ENCODE measurements at regions not wholly inside any gene's neighbourhood (a gene's known extent, or its start where the extent isn't known, plus 50 kb on each side); places are given as distances from the start of the nearest gene placed in this dataset.

DNA sequence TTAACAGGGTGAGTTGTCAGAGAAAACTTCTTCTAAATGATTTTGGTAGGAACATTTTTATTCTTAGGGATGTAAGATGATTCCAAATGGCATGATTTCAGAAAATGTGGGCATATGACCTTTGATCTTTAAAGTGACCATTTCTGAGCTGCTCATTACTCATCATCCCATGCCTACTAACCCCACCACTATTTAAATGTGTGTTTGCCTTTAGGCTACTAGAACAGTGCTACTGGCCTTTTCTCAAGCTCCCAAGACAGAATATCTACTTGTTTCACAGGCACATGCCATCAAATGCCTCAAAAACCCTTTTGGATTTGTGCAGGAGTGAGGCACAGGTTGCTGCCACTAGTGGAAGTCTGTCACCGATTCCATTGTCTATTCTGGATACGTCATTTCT is 428.2 kb downstream of the ADAM29 start (continued):
- TF ChIP-seq STAT6 (CRISPR knock-in tag; conservative IDR thresholded peaks at IDR 0.05; ENCODE audit: low read depth) (no peak), NR1H2 (CRISPR knock-in tag; IDR thresholded peaks at IDR 0.05) (no peak), ZNF138 (CRISPR knock-in tag; conservative IDR thresholded peaks at IDR 0.05) (no peak)

DNA sequence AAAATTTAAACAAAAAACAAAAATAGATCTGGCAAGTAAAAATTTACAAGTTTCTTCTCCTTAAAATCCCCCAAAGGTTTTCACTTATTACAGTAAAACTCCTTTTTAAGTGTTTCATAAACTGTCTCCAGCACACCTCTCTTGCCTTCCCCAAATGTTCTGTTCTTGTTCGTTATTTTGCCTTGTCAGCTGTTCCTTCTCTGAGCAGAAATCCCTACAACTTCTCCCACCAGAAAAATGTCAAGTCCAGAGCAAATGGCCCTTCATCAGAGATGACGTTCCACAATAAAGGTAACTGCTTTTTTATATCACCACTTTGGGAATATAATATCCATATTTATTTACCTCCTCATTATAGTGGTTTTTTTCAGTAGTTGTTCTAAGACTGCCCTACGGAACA is 432.1 kb downstream of the ADAM29 start:
- H3K4me3 Mint-ChIP-seq: no peak overlapping the region
- no peak overlapping the region for H3K27ac Mint-ChIP-seq
- H3K9me3 Mint-ChIP-seq: peaks cover under 1% of the 10 kb centered on the region
- H3K4me1 Mint-ChIP-seq: no peaks in the 10 kb centered on the region
- TF ChIP-seq EMX1 (CRISPR knock-in tag; IDR thresholded peaks at IDR 0.05) (no peak), E2F4 (CRISPR knock-in tag; IDR thresholded peaks at IDR 0.05; ENCODE audit: borderline replicate concordance, low read depth) (no peak), ZMAT4 (CRISPR knock-in tag; IDR thresholded peaks at IDR 0.05) (no peak), FOXP1 (CRISPR knock-in tag; IDR thresholded peaks at IDR 0.05; ENCODE audit: borderline replicate concordance) (no peak), TEAD4 (CRISPR knock-in tag; IDR thresholded peaks at IDR 0.05) (no peak), GABPB1 (CRISPR knock-in tag; IDR thresholded peaks at IDR 0.05) (no peak), SMAD4 (CRISPR knock-in tag; IDR thresholded peaks at IDR 0.05) (no peak), JUN (CRISPR knock-in tag; IDR thresholded peaks at IDR 0.05) (no peak), CREB1 (CRISPR knock-in tag; IDR thresholded peaks at IDR 0.05) (no peak), GTF2I (CRISPR knock-in tag; conservative IDR thresholded peaks at IDR 0.05) (no peak), CDX4 (CRISPR knock-in tag; IDR thresholded peaks at IDR 0.05; ENCODE audit: borderline replicate concordance) (no peak), NR3C1 (CRISPR knock-in tag; conservative IDR thresholded peaks at IDR 0.05; ENCODE audit: low read depth) (no peak), ZNF263 (CRISPR knock-in tag; IDR thresholded peaks at IDR 0.05; ENCODE audit: low read depth) (no peak), NFE2L1 (CRISPR knock-in tag; IDR thresholded peaks at IDR 0.05) (no peak)
- TF ChIP-seq, protein P1, sequence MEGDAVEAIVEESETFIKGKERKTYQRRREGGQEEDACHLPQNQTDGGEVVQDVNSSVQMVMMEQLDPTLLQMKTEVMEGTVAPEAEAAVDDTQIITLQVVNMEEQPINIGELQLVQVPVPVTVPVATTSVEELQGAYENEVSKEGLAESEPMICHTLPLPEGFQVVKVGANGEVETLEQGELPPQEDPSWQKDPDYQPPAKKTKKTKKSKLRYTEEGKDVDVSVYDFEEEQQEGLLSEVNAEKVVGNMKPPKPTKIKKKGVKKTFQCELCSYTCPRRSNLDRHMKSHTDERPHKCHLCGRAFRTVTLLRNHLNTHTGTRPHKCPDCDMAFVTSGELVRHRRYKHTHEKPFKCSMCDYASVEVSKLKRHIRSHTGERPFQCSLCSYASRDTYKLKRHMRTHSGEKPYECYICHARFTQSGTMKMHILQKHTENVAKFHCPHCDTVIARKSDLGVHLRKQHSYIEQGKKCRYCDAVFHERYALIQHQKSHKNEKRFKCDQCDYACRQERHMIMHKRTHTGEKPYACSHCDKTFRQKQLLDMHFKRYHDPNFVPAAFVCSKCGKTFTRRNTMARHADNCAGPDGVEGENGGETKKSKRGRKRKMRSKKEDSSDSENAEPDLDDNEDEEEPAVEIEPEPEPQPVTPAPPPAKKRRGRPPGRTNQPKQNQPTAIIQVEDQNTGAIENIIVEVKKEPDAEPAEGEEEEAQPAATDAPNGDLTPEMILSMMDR (IDR thresholded peaks at IDR 0.05): no peak
- TF ChIP-seq, protein P2, sequence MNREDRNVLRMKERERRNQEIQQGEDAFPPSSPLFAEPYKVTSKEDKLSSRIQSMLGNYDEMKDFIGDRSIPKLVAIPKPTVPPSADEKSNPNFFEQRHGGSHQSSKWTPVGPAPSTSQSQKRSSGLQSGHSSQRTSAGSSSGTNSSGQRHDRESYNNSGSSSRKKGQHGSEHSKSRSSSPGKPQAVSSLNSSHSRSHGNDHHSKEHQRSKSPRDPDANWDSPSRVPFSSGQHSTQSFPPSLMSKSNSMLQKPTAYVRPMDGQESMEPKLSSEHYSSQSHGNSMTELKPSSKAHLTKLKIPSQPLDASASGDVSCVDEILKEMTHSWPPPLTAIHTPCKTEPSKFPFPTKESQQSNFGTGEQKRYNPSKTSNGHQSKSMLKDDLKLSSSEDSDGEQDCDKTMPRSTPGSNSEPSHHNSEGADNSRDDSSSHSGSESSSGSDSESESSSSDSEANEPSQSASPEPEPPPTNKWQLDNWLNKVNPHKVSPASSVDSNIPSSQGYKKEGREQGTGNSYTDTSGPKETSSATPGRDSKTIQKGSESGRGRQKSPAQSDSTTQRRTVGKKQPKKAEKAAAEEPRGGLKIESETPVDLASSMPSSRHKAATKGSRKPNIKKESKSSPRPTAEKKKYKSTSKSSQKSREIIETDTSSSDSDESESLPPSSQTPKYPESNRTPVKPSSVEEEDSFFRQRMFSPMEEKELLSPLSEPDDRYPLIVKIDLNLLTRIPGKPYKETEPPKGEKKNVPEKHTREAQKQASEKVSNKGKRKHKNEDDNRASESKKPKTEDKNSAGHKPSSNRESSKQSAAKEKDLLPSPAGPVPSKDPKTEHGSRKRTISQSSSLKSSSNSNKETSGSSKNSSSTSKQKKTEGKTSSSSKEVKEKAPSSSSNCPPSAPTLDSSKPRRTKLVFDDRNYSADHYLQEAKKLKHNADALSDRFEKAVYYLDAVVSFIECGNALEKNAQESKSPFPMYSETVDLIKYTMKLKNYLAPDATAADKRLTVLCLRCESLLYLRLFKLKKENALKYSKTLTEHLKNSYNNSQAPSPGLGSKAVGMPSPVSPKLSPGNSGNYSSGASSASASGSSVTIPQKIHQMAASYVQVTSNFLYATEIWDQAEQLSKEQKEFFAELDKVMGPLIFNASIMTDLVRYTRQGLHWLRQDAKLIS (CRISPR knock-in tag; IDR thresholded peaks at IDR 0.05; ENCODE audit: borderline replicate concordance): no peak
- no peaks in the 10 kb centered on the region for H3K36me3 Mint-ChIP-seq
- POLR2A ChIA-PET: no interaction called here
- DNase-seq (ENCODE audit: low spot score) (no peak), ATAC-seq (no peak)
- CTCF ChIA-PET: no interaction called here
- no peaks in the 10 kb centered on the region for H3K27me3 Mint-ChIP-seq (ENCODE audit: low read depth)

Measured in WTC11 (cell line).